Pancreas (tissue), 10 donors: ENCODE measurements at regions not wholly inside any gene's neighbourhood (a gene's known extent, or its start where the extent isn't known, plus 50 kb on each side); places are given as distances from the start of the nearest gene placed in this dataset.

Experiments used
- ATAC-seq, 4 donors: fragments of 200-7000 bp; cut with Tn5 transposase; one replicate each; pipeline versions ENCODE4 v1.8.0 to v1.9.1; 2020; ENCODE audit warnings: mild to moderate bottlenecking in 4 of 4, moderate library complexity in 4 of 4
- DNase-seq, 6 donors: peaks; one replicate each; pipeline ENCODE4 v3.0.0-alpha.2; 2020
- FAIRE-seq: peaks from 2 replicates; lab custom pipeline; 2012; peaks lifted over from hg19 to GRCh38; lab: Jason Lieb, UNC
- H3K27ac ChIP-seq, 4 donors: fragments of 200-600 bp; sonication (generic); 1 replicate in 3 of 4; 2 replicates in 1 of 4; pipeline versions ENCODE4 v1.5.0 to v1.8.0; 2020
- H3K27me3 ChIP-seq, 4 donors: fragments of 200-600 bp; one replicate each; pipeline ENCODE4 v1.8.0; 2021
- H3K36me3 ChIP-seq, 3 donors: fragments of 200-600 bp; sonication (generic) in 1 of 3; one replicate each; pipeline versions ENCODE4 v1.5.0 to v1.8.0; 2020 to 2021
- H3K4me1 ChIP-seq, 3 donors: fragments of 200-600 bp; one replicate each; pipeline ENCODE4 v1.8.0; 2021
- H3K4me3 ChIP-seq, 4 donors: fragments of 200-600 bp; sonication (generic) in 2 of 4; one replicate each; pipeline versions ENCODE4 v1.5.0 to v1.8.0; 2020 to 2021
- H3K9me3 ChIP-seq, 4 donors: fragments of 200-600 bp; one replicate each; pipeline ENCODE4 v1.8.0; 2021
- WGBS, 2 donors: extraction: QIAGEN DNeasy Blood & Tissue Kit; methylation state at CpG; one replicate each; pipeline ENCODE4 v1.1.7; 2013; 5-methylcytosine and 5-hydroxymethylcytosine counted together
- intact Hi-C, 3 donors: fragments of 100-400 bp; cut with DNase I; formaldehyde crosslinking; loops; one replicate each; pipeline versions ENCODE4 v1.11.1 to v1.14.2; 2022
- TF ChIP-seq, protein P1 (sequence below), 4 donors: fragments of 200-600 bp; sonication (generic) in 3 of 4; IDR thresholded peaks; one replicate each; pipeline versions ENCODE4 v1.5.0 to v1.8.0; 2021; ENCODE audit warnings: antibody characterized with exemption in 4 of 4
- donor health status: healthy with polysubstance abuse.
- donor health status: DM: no; HTN: no; CAD: no; lungs with moderate emphysema.
- donor health status: DM: no; HTN: no; CAD: no.
- donor health status: control.
- donor health status: control.
- donor health status: Bipolar disorder and iron deficiency.
- donor health status: DM: yes; HTN: yes; CAD: no.
- donor health status: DM: no; HTN: no; CAD: no.
- donor health status: DM: no; HTN: no; CAD: no.
- donor health status: DM: yes; HTN: yes; CAD: no.

DNA sequence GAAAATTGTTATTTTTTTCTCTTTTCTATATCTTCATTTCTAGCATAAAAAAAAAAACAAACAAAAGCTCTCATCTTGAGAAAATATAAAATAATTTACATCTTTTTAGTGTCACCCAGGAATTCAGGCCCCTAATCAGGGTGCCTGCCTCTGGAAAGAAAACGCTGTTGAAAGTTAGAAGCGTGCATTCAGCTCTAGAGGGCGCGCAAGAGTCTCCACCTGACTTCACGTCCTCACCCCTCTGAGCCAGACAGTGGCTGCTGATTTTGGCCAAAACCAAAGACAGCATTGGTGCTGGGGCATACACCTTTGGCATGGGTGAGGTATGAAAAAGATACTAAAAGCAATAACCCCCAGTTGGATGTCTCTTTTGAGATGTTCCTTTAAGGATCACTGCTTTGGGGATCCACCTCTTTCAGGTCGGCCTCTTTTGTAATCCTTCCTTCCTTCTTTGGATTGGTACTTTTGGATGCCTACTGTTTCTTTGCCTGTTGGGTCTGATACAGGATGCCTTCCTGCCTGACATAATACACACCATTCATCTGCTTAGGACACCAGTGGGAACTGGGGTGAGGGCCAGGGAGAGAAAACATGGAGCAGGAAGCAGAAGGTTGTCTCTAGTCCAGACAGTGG lies 77.6 kb upstream of the CHRM3 start:
- 30 to 35% methylated on average over 6 of the region's 6 CpGs for WGBS, 2 donors
- FAIRE-seq: no peak
- Histone ChIP-seq H3K36me3 (no peaks in the 10 kb centered on the region), H3K27me3 (no peaks in the 10 kb centered on the region), H3K9me3 (no peaks in the 10 kb centered on the region), H3K4me3 (no peak overlapping the region), H3K27ac (no peak overlapping the region), H3K4me1 (peaks cover 0 to 3% (median 0%) of the 10 kb centered on the region in 3 donors)
- TF ChIP-seq, protein P1, sequence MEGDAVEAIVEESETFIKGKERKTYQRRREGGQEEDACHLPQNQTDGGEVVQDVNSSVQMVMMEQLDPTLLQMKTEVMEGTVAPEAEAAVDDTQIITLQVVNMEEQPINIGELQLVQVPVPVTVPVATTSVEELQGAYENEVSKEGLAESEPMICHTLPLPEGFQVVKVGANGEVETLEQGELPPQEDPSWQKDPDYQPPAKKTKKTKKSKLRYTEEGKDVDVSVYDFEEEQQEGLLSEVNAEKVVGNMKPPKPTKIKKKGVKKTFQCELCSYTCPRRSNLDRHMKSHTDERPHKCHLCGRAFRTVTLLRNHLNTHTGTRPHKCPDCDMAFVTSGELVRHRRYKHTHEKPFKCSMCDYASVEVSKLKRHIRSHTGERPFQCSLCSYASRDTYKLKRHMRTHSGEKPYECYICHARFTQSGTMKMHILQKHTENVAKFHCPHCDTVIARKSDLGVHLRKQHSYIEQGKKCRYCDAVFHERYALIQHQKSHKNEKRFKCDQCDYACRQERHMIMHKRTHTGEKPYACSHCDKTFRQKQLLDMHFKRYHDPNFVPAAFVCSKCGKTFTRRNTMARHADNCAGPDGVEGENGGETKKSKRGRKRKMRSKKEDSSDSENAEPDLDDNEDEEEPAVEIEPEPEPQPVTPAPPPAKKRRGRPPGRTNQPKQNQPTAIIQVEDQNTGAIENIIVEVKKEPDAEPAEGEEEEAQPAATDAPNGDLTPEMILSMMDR (IDR thresholded peaks at IDR 0.05): peak in 3 of 4 donors; percentile 47 to 59 (median 49)
- intact Hi-C loops: loop anchor here in 1 of 3 donors (10.0 kb wide), 1 partner anchor 76 kb away; the partner anchor contains the start of gene CHRM3
- DNase-seq: peak; percentile 37 to 69 (median 55)
- ATAC-seq: peak; percentile 91 to 96 (median 93)

DNA sequence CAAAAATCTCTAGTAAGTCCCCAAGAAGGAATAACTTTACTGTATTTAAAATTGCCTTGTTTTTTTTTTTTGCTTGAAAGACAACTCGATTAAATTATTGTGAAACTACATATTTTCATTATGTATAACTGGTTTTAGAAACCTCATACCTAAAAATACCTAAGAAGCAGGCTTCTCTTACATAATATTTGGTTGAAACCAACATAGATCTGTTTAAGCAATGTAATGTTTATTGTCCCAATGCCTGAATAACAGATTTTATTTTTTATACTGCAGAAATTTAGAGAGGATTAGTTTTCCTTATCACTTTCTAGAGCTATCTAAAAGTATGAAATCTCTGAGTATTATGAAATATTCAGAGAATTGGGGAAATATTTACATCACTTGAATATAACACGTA lies 78.5 kb upstream of the CHRM3 start:
- intact Hi-C loops: loop anchor here in 1 of 3 donors (10.0 kb wide), 1 partner anchor 77 kb away; the partner anchor contains the start of gene CHRM3

DNA sequence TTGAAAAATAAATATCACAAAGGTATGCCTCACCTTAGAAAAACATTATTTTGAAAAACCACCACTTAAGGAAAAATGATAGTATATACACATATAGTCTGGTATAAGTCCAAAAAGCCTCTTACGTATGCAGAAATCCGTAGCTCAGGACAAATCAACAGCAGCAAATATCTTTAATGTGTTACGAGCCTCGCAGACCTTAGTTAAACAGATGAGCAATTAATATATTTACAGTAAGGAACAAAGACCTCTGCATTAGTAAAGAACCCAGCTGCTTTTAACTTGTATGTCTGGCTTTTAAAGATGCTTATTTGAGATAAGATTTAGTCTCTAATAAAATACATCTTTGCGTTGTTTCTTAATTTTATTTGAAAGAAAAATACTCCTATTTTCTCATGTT lies 79.9 kb upstream of the CHRM3 start:
- DNase-seq: no peak
- H3K36me3 ChIP-seq: no peaks in the 10 kb centered on the region

More for the DNA sequence above, 78.5 kb upstream of the CHRM3 start:
- no peaks in the 10 kb centered on the region for H3K36me3 ChIP-seq
- no peak for DNase-seq
- 41 to 75% methylated on average over 2 of the region's 2 CpGs for WGBS, 2 donors
- FAIRE-seq: no peak
- no peak overlapping the region for H3K27ac ChIP-seq
- no peaks in the 10 kb centered on the region for H3K27me3 ChIP-seq
- H3K9me3 ChIP-seq: no peaks in the 10 kb centered on the region
- TF ChIP-seq, protein P1 (IDR thresholded peaks at IDR 0.05): no peak
- no peak overlapping the region for H3K4me3 ChIP-seq
- no peak for ATAC-seq
- H3K4me1 ChIP-seq: peaks cover 0 to 3% (median 0%) of the 10 kb centered on the region in 3 donors

DNA sequence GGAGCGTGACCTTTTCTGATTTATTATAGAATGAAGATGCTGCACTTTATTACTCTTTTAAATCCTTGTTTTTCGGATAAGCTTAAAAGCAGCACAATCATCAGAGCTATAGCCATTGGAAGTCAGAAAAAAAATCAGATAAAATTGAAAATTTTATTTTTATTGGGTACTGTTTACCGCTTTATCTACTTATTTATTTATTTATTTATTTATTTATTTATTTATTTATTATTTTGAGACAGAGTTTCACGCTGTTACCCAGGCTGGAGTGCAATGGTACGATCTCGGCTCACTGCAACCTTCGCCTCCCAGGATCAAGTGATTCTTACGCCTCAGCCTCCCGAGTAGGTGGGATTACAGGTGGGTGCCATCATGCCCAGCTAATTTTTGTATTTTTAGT lies 83.1 kb upstream of the CHRM3 start:
- TF ChIP-seq, protein P1 (IDR thresholded peaks at IDR 0.05): no peak
- intact Hi-C loops: loop anchor here in 1 of 3 donors (10.0 kb wide), 1 partner anchor 82 kb away; the partner anchor contains the start of gene CHRM3
- H3K36me3 ChIP-seq: no peaks in the 10 kb centered on the region
- no peak overlapping the region for H3K4me3 ChIP-seq
- DNase-seq (no peak), ATAC-seq (no peak), FAIRE-seq (no peak)
- H3K9me3 ChIP-seq: no peaks in the 10 kb centered on the region
- H3K4me1 ChIP-seq: peaks cover 0 to under 1% (median 0%) of the 10 kb centered on the region in 3 donors
- no peak overlapping the region for H3K27ac ChIP-seq
- H3K27me3 ChIP-seq: no peaks in the 10 kb centered on the region
- 95 to 97% methylated on average over 9 of the region's 9 CpGs for WGBS, 2 donors

More for the DNA sequence above, 79.9 kb upstream of the CHRM3 start:
- Histone ChIP-seq H3K27ac (no peak overlapping the region), H3K27me3 (no peaks in the 10 kb centered on the region), H3K9me3 (no peaks in the 10 kb centered on the region), H3K4me1 (peaks cover 0 to 3% (median 0%) of the 10 kb centered on the region in 3 donors), H3K4me3 (no peak overlapping the region)
- intact Hi-C loops: loop anchor here in 1 of 3 donors (10.0 kb wide), 1 partner anchor 78 kb away; the partner anchor contains the start of gene CHRM3
- no peak for FAIRE-seq
- WGBS, 2 donors: 70 to 78% methylated on average over 5 of the region's 5 CpGs
- TF ChIP-seq, protein P1 (IDR thresholded peaks at IDR 0.05): no peak
- ATAC-seq: no peak

DNA sequence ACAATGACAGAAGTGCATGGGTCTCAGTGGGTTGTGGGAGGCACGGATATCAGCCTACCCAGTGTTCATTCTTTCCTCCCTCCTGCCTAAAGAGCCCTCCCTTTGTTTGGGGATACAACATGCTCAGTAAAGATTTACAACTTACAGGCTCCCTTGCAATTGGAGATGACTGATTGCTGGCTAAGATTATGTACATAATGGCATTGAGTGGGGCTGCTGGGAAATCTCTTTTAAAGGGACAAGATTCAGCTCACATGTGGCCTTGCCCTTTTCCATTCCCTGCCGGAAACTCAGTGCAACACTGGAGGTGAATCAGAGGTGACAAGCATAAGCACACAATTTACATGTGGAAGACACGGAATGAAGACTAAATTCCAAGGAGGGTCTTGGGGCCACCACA lies 83.7 kb upstream of the CHRM3 start:
- H3K36me3 ChIP-seq: no peaks in the 10 kb centered on the region
- DNase-seq (no peak), FAIRE-seq (no peak), ATAC-seq (no peak)
- TF ChIP-seq, protein P1 (IDR thresholded peaks at IDR 0.05): no peak
- WGBS, 2 donors: 79 to 82% methylated on average over 3 of the region's 3 CpGs
- H3K9me3 ChIP-seq: no peaks in the 10 kb centered on the region
- no peaks in the 10 kb centered on the region for H3K4me1 ChIP-seq
- intact Hi-C loops: loop anchor here in 1 of 3 donors (10.0 kb wide), 1 partner anchor 82 kb away; the partner anchor contains the start of gene CHRM3
- no peak overlapping the region for H3K27ac ChIP-seq
- no peak overlapping the region for H3K4me3 ChIP-seq
- no peaks in the 10 kb centered on the region for H3K27me3 ChIP-seq
